GM12872 (cell line): ENCODE measurements at regions not wholly inside any gene's neighbourhood (a gene's known extent, or its start where the extent isn't known, plus 50 kb on each side); places are given as distances from the start of the nearest gene placed in this dataset.

Experiments used
- CTCF ChIP-seq: IDR thresholded peaks from 3 replicates; pipeline ENCODE4 v1.5.1; 2011; ENCODE audit warnings: low read depth, mild to moderate bottlenecking, low read length, moderate library complexity; ENCODE audit not compliant: insufficient read depth

- no peak for TF ChIP-seq CTCF
Observed at GRCh38 chr5:82336959-82337351, 58.8 kb upstream of the RPS23 start.

GRCh38 chr5:82336226-82336958, 58.2 kb upstream of the RPS23 start:
- no peak for TF ChIP-seq CTCF

DNA sequence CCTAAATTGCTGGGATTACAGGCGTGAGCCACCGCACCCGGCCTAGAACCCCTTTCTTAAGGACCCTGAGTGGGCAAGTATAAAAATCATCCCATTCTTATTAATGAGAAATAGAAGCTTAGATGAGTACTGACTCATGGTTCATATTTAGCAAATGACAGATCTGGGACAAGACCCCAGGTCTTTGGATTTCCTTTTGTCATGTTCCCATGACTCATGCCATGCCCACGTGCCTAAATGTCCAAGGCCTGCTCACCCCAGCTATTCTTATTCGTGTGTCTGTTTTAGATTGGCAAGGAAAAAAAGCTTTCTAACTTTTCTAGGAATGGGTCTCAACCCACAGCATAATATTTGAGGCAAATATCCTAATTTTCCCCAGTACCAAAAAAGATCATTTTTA, 57.7 kb upstream of the RPS23 start:
- no peak for TF ChIP-seq CTCF

DNA sequence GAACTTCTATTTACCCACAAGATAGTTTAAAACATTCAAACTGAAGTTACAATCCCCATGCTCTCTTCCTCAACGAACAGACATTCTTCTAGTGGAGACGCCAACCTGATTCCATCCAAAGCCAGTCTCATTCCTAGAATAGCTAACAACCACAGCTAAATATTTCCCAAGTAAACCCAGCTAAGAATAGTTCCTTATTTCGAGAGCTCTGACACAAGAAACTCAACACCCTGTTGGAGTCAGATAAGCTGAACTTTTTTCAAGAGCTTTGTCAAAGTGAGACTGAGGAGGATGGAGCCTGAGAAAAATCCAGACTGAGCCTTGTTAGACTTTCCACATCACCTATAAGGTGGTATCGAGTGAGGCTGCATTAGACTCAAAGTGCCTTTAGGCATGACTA, 56.7 kb upstream of the RPS23 start:
- TF ChIP-seq CTCF: no peak

GRCh38 chr5:82334085-82334692, 56.0 kb upstream of the RPS23 start:
- no peak for TF ChIP-seq CTCF

DNA sequence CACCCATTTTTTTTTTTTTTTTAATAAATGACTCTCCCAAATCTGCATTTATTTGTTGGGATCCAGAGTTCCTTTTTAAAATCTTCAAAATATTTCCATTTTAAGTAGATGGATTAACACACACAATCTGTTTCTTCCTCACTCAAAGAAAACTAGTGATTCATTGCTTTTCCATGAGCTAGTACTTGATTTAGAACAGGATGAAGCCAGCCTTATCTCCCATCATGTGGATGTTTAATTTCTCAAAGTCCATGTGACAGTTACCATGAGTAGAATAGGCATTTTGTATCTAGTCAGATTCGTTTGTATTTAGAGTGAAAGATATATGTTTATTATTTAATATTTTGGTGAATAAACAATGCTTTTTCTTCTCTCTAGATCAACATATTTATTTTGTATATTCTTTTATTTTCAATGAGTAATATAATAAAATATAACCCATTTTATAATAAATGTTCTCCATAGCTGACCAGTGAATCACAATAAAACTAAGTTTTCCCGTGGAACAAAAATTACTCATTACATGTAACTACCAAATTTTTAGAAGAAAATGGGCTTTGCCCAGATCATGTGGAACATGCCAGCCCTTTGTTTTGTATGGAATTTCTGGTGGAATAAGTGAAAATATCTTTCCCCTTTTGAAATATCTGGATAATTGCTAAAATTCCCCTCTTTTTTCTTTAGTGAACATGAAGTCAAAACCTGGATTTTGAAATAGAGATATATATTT, 54.9 kb upstream of the RPS23 start:
- no peak for TF ChIP-seq CTCF

- no peak for TF ChIP-seq CTCF
Observed at GRCh38 chr5:82332064-82332855, 54.1 kb upstream of the RPS23 start.
